Hepatocyte (in vitro differentiated cells): ENCODE measurements at regions not wholly inside any gene's neighbourhood (a gene's known extent, or its start where the extent isn't known, plus 50 kb on each side); places are given as distances from the start of the nearest gene placed in this dataset.

Experiments used
- DNase-seq: peaks from one replicate; pipeline ENCODE4 v3.0.0-alpha.2; 2016; ENCODE audit warnings: low spot score
- H2AFZ ChIP-seq: fragments of 200-600 bp; sonication (generic); 2 replicates; pipeline ENCODE4 v1.6.0; 2016; ENCODE audit warnings: antibody characterized with exemption, mild to moderate bottlenecking
- H3K27ac ChIP-seq: fragments of 200-600 bp; sonication (generic); 2 replicates; pipeline ENCODE4 v1.5.1; 2016; ENCODE audit warnings: mild to moderate bottlenecking
- H3K27me3 ChIP-seq: fragments of 200-600 bp; sonication (generic); 2 replicates; pipeline ENCODE4 v1.6.1; 2016
- H3K36me3 ChIP-seq: fragments of 200-600 bp; sonication (generic); replicated peaks from 2 replicates; pipeline ENCODE4 v1.5.1; 2016; ENCODE audit warnings: low read depth; ENCODE audit not compliant: insufficient read depth
- H3K4me1 ChIP-seq: fragments of 200-600 bp; sonication (generic); 2 replicates; pipeline ENCODE4 v1.5.1; 2016; ENCODE audit warnings: mild to moderate bottlenecking, moderate library complexity; ENCODE audit not compliant: insufficient read depth
- H3K4me2 ChIP-seq: fragments of 200-600 bp; sonication (generic); 2 replicates; pipeline ENCODE4 v1.6.0; 2016
- H3K4me3 ChIP-seq: fragments of 200-600 bp; sonication (generic); 2 replicates; pipeline ENCODE4 v1.5.1; 2016; ENCODE audit warnings: mild to moderate bottlenecking
- H3K79me2 ChIP-seq: fragments of 200-600 bp; sonication (generic); 2 replicates; pipeline ENCODE4 v1.6.0; 2017; ENCODE audit warnings: mild to moderate bottlenecking
- H3K9me2 ChIP-seq: fragments of 200-600 bp; sonication (generic); replicated peaks from 2 replicates; pipeline ENCODE4 v1.6.0; 2017; ENCODE audit warnings: mild to moderate bottlenecking; ENCODE audit not compliant: insufficient read depth
- H3K9me3 ChIP-seq: fragments of 200-600 bp; sonication (generic); 2 replicates; pipeline ENCODE4 v1.5.1; 2016; ENCODE audit warnings: low read depth, mild to moderate bottlenecking
- H4K20me1 ChIP-seq: fragments of 200-600 bp; sonication (generic); 2 replicates; pipeline ENCODE4 v1.6.0; 2016; ENCODE audit warnings: mild to moderate bottlenecking; ENCODE audit not compliant: insufficient read depth, poor library complexity, severe bottlenecking
- EZH2 ChIP-seq: fragments of 200-600 bp; sonication (generic); IDR thresholded peaks from 2 replicates; pipeline ENCODE4 v1.6.1; 2016; ENCODE audit warnings: antibody characterized with exemption, mild to moderate bottlenecking, borderline replicate concordance
- EZH2phosphoT487 ChIP-seq: fragments of 200-600 bp; sonication (generic); IDR thresholded peaks from one replicate; pipeline ENCODE4 v1.6.1; 2018; ENCODE audit warnings: antibody characterized with exemption, mild to moderate bottlenecking, low read depth, moderate library complexity; ENCODE audit not compliant: unreplicated experiment, severe bottlenecking
- WGBS: methylation state at CpG from one replicate; pipeline ENCODE4 v1.1.6; 2016; ENCODE audit warnings: low lambda C conversion rate; ENCODE audit errors: missing lambda C conversion rate; 5-methylcytosine and 5-hydroxymethylcytosine counted together
- TF ChIP-seq, protein P1 (sequence below): fragments of 200-600 bp; sonication (generic); IDR thresholded peaks from 2 replicates; pipeline ENCODE4 v1.5.1; 2016; ENCODE audit warnings: antibody characterized with exemption, mild to moderate bottlenecking; ENCODE audit not compliant: poor library complexity

GRCh38 chr21:16004523-16004922 lies 274.7 kb downstream of the USP25 start:
- 91% methylated on average over 7 of the region's 7 CpGs for WGBS
- Histone ChIP-seq H3K4me1 (no peaks in the 10 kb centered on the region), H2AFZ (no peak overlapping the region), H3K36me3 (no peaks in the 10 kb centered on the region), H3K27ac (peak overlapping the region; percentile 3), H4K20me1 (no peaks in the 10 kb centered on the region), H3K79me2 (no peaks in the 10 kb centered on the region), H3K4me2 (no peak overlapping the region), H3K27me3 (no peaks in the 10 kb centered on the region), H3K9me2 (no peaks in the 10 kb centered on the region), H3K9me3 (no peaks in the 10 kb centered on the region), H3K4me3 (no peak overlapping the region)
- TF ChIP-seq EZH2 (no peak), EZH2phosphoT487 (no peak)
- TF ChIP-seq, protein P1, sequence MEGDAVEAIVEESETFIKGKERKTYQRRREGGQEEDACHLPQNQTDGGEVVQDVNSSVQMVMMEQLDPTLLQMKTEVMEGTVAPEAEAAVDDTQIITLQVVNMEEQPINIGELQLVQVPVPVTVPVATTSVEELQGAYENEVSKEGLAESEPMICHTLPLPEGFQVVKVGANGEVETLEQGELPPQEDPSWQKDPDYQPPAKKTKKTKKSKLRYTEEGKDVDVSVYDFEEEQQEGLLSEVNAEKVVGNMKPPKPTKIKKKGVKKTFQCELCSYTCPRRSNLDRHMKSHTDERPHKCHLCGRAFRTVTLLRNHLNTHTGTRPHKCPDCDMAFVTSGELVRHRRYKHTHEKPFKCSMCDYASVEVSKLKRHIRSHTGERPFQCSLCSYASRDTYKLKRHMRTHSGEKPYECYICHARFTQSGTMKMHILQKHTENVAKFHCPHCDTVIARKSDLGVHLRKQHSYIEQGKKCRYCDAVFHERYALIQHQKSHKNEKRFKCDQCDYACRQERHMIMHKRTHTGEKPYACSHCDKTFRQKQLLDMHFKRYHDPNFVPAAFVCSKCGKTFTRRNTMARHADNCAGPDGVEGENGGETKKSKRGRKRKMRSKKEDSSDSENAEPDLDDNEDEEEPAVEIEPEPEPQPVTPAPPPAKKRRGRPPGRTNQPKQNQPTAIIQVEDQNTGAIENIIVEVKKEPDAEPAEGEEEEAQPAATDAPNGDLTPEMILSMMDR, result no peak
- DNase-seq, result no peak

DNA sequence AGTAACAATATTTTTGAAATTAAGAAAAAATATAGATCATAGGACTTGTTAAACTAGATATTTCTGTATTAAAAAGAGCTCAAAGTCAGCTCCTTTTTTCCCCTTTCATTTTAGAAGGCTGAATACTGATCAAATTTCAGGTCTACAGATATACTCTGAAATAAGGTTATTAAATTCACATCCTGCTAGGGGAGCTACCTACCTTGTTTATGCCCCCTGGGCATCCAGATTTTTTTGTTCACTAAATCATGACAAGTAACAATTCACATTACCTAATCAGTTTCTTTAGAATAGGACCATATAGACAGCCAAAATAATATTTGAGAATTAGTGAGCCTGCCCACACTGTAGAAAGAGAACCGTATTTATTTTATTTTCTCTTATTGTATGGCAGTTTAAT lies 276.2 kb downstream of the USP25 start:
- no peak overlapping the region for H3K27ac ChIP-seq
- no peaks in the 10 kb centered on the region for H3K27me3 ChIP-seq
- no peaks in the 10 kb centered on the region for H3K79me2 ChIP-seq
- H2AFZ ChIP-seq, result no peak overlapping the region
- H3K4me1 ChIP-seq, result no peaks in the 10 kb centered on the region
- H3K36me3 ChIP-seq, result no peaks in the 10 kb centered on the region
- H4K20me1 ChIP-seq, result no peaks in the 10 kb centered on the region
- 90% methylated on average over 1 of the region's 1 CpG for WGBS
- no peaks in the 10 kb centered on the region for H3K9me3 ChIP-seq
- H3K4me2 ChIP-seq, result no peak overlapping the region
- no peak overlapping the region for H3K4me3 ChIP-seq
- TF ChIP-seq EZH2phosphoT487 (no peak), EZH2 (no peak)
- TF ChIP-seq, protein P1, result no peak
- DNase-seq, result no peak
- H3K9me2 ChIP-seq, result no peaks in the 10 kb centered on the region

DNA sequence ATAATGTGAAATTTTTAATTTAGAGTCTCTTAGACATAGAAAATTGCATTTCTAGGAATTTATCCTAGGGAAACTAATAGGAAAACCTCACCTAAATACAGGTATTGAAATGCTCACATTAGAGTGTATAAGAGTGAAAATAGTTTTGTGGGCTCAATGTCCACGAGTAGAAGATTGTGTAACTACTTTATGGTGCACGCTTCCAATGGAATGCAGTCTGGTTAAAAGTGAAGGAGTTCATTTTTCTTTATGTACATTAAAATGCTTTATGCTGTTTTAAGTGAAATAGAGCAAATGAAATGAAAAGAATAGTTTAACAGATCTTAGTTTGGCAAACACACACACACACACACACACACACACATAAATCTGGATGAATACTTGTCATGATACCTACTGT lies 278.2 kb downstream of the USP25 start:
- H3K4me2 ChIP-seq, result peak overlapping the region; percentile 13
- H3K4me3 ChIP-seq, result no peak overlapping the region
- no peaks in the 10 kb centered on the region for H3K27me3 ChIP-seq
- WGBS, result 29% methylated on average over 2 of the region's 2 CpGs
- H3K79me2 ChIP-seq, result no peaks in the 10 kb centered on the region
- TF ChIP-seq, protein P1, result no peak
- H3K9me2 ChIP-seq, result no peaks in the 10 kb centered on the region
- DNase-seq, result no peak
- H4K20me1 ChIP-seq, result no peaks in the 10 kb centered on the region
- H3K9me3 ChIP-seq, result no peaks in the 10 kb centered on the region
- peak overlapping the region; percentile 15 for H3K27ac ChIP-seq
- no peaks in the 10 kb centered on the region for H3K36me3 ChIP-seq
- no peaks in the 10 kb centered on the region for H3K4me1 ChIP-seq
- H2AFZ ChIP-seq, result no peak overlapping the region

- no peaks in the 10 kb centered on the region for H3K9me3 ChIP-seq
- no peaks in the 10 kb centered on the region for H3K9me2 ChIP-seq
- no peaks in the 10 kb centered on the region for H3K4me1 ChIP-seq
- no peak overlapping the region for H3K4me2 ChIP-seq
- no peak for TF ChIP-seq EZH2phosphoT487
- TF ChIP-seq EZH2, result no peak
- TF ChIP-seq, protein P1, result no peak
- H3K79me2 ChIP-seq, result no peaks in the 10 kb centered on the region
- 88% methylated on average over 4 of the region's 4 CpGs for WGBS
- no peak overlapping the region for H3K4me3 ChIP-seq
- H3K36me3 ChIP-seq, result no peaks in the 10 kb centered on the region
- no peaks in the 10 kb centered on the region for H3K27me3 ChIP-seq
- no peaks in the 10 kb centered on the region for H4K20me1 ChIP-seq
- H3K27ac ChIP-seq, result no peak overlapping the region
- no peak overlapping the region for H2AFZ ChIP-seq
- DNase-seq, result no peak
These were observed 281.9 kb downstream of the USP25 start for GRCh38 chr21:16011719-16012118.
